ENCODE measurements at regions not wholly inside any gene's neighbourhood (a gene's known extent, or its start where the extent isn't known, plus 50 kb on each side); places are given as distances from the start of the nearest gene placed in this dataset.

DNA sequence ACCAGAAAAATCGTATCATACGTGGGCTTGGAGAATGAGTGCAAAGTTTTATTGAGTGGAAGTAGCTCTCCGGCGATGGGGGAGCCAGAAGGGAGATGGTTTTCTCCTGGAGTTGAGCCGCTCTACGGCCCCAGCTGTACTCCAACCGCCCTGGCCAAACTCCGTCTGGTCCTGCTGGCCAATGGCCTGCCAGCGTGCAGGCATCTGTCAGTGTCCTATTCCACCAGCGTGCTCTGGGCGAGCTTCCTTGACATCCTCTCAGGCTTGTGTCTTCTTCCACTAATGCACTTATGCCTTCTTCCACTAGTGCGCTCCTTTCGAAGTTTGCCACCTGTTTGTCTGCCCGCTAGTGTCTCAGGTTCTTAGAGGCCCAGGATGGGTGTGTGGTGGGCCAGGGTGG, 345.5 kb upstream of the CDH19 start:
- H3K27me3 Mint-ChIP-seq (ENCODE audit: insufficient read depth, unreplicated experiment), result no peaks in the 10 kb centered on the region
- TF ChIP-seq, protein P1, sequence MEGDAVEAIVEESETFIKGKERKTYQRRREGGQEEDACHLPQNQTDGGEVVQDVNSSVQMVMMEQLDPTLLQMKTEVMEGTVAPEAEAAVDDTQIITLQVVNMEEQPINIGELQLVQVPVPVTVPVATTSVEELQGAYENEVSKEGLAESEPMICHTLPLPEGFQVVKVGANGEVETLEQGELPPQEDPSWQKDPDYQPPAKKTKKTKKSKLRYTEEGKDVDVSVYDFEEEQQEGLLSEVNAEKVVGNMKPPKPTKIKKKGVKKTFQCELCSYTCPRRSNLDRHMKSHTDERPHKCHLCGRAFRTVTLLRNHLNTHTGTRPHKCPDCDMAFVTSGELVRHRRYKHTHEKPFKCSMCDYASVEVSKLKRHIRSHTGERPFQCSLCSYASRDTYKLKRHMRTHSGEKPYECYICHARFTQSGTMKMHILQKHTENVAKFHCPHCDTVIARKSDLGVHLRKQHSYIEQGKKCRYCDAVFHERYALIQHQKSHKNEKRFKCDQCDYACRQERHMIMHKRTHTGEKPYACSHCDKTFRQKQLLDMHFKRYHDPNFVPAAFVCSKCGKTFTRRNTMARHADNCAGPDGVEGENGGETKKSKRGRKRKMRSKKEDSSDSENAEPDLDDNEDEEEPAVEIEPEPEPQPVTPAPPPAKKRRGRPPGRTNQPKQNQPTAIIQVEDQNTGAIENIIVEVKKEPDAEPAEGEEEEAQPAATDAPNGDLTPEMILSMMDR (IDR thresholded peaks at IDR 0.05; ENCODE audit: insufficient read depth in 1 of 2, low read depth in 1 of 2, low read length in 1 of 2, severe bottlenecking in 1 of 2, unreplicated experiment in 1 of 2), result no peak
- no peaks in the 10 kb centered on the region for H3K36me3 Mint-ChIP-seq (ENCODE audit: insufficient read depth, unreplicated experiment)
- H3K4me3 Mint-ChIP-seq (ENCODE audit: unreplicated experiment), result no peak overlapping the region
- no peak overlapping the region for H3K4me3 ChIP-seq (ENCODE audit: low read depth, low read length)
- no peaks in the 10 kb centered on the region for H3K9me3 Mint-ChIP-seq (ENCODE audit: unreplicated experiment)
- H3K36me3 ChIP-seq (ENCODE audit: control insufficient read depth, insufficient read depth, low read length), result no peaks in the 10 kb centered on the region
- H3K27me3 ChIP-seq (replicated peaks; ENCODE audit: control insufficient read depth, insufficient read depth, low read length), result no peaks in the 10 kb centered on the region
- no peaks in the 10 kb centered on the region for H3K4me1 Mint-ChIP-seq (ENCODE audit: low read depth, unreplicated experiment)
- H3K27ac Mint-ChIP-seq (ENCODE audit: unreplicated experiment), result no peak overlapping the region
- no peaks in the 10 kb centered on the region for H3K4me1 ChIP-seq
- POLR2A ChIA-PET, result no interaction called here
- no peaks in the 10 kb centered on the region for H3K9me3 ChIP-seq
- CTCF ChIA-PET, result no interaction called here
- intact Hi-C loops (cut with micrococcal nuclease; ENCODE audit: unreplicated experiment), result no loop called here
- no TSS peak for BruUV-seq (replicated peaks)
- no peak for DNase-seq

DNA sequence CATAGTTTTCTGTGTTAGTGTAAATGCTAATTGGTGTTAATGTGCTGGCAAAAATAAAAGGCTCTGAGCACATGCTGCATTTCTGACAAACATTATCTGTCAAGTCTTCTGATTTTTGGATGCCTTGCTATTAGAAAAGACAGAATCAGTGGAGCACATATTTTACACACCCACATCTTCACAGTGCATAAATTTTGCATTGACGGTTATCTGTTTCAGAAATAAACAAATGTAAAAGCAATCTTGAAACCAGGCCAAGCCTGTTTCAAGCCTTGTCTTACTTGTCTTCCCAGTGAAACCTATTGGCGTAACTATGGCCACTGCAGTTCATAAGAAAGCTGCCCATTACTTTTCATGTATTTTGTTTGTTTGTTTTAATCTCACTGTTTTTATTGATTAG, 333.7 kb upstream of the CDH19 start:
- Mint-ChIP-seq H3K4me1 (ENCODE audit: low read depth, unreplicated experiment) (no peaks in the 10 kb centered on the region), H3K4me3 (ENCODE audit: unreplicated experiment) (no peak overlapping the region), H3K27ac (ENCODE audit: unreplicated experiment) (no peak overlapping the region), H3K27me3 (ENCODE audit: insufficient read depth, unreplicated experiment) (no peaks in the 10 kb centered on the region), H3K9me3 (ENCODE audit: unreplicated experiment) (no peaks in the 10 kb centered on the region), H3K36me3 (ENCODE audit: insufficient read depth, unreplicated experiment) (no peaks in the 10 kb centered on the region)
- TF ChIP-seq, protein P1 (IDR thresholded peaks at IDR 0.05; ENCODE audit: insufficient read depth in 1 of 2, low read depth in 1 of 2, low read length in 1 of 2, severe bottlenecking in 1 of 2, unreplicated experiment in 1 of 2), result no peak
- no TSS peak for BruUV-seq (replicated peaks)
- no peak overlapping the region for H3K4me3 ChIP-seq (ENCODE audit: low read depth, low read length)
- ChIA-PET CTCF (no interaction called here), POLR2A (no interaction called here)
- no peaks in the 10 kb centered on the region for H3K36me3 ChIP-seq (ENCODE audit: control insufficient read depth, insufficient read depth, low read length)
- intact Hi-C loops (cut with micrococcal nuclease; ENCODE audit: unreplicated experiment), result no loop called here
- DNase-seq, result no peak
- no peaks in the 10 kb centered on the region for H3K9me3 ChIP-seq
- no peaks in the 10 kb centered on the region for H3K27me3 ChIP-seq (replicated peaks; ENCODE audit: control insufficient read depth, insufficient read depth, low read length)
- H3K4me1 ChIP-seq, result no peaks in the 10 kb centered on the region

DNA sequence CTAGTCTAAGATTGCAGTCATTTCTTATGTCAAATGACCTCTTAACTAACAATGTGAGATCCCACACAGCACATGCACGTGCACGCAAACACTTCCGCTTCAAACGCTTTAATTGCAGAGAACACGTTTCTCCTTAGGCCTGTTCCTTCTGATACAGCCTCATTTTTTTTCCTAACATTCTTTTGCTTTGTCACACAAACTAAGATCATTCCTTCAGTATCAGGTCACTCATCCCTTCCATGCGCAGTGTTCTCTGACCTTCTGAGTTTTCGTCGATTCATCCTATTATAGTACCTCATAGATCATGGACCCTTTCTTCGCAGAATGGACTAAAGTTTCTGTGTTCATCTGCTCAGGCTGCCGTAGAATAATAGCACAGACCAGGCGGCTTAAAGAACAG, 327.1 kb upstream of the CDH19 start:
- no peak overlapping the region for H3K4me3 Mint-ChIP-seq (ENCODE audit: unreplicated experiment)
- no peak overlapping the region for H3K27ac Mint-ChIP-seq (ENCODE audit: unreplicated experiment)
- Histone ChIP-seq H3K4me3 (ENCODE audit: low read depth, low read length) (no peak overlapping the region), H3K9me3 (no peaks in the 10 kb centered on the region), H3K27me3 (replicated peaks; ENCODE audit: control insufficient read depth, insufficient read depth, low read length) (no peaks in the 10 kb centered on the region), H3K36me3 (ENCODE audit: control insufficient read depth, insufficient read depth, low read length) (no peaks in the 10 kb centered on the region), H3K4me1 (no peaks in the 10 kb centered on the region)
- no peaks in the 10 kb centered on the region for H3K27me3 Mint-ChIP-seq (ENCODE audit: insufficient read depth, unreplicated experiment)
- TF ChIP-seq, protein P1 (IDR thresholded peaks at IDR 0.05; ENCODE audit: insufficient read depth in 1 of 2, low read depth in 1 of 2, low read length in 1 of 2, severe bottlenecking in 1 of 2, unreplicated experiment in 1 of 2), result no peak
- no peaks in the 10 kb centered on the region for H3K9me3 Mint-ChIP-seq (ENCODE audit: unreplicated experiment)
- DNase-seq, result no peak
- BruUV-seq (replicated peaks), result no TSS peak
- ChIA-PET CTCF (no interaction called here), POLR2A (no interaction called here)
- no peaks in the 10 kb centered on the region for H3K36me3 Mint-ChIP-seq (ENCODE audit: insufficient read depth, unreplicated experiment)
- H3K4me1 Mint-ChIP-seq (ENCODE audit: low read depth, unreplicated experiment), result no peaks in the 10 kb centered on the region
- intact Hi-C loops (cut with micrococcal nuclease; ENCODE audit: unreplicated experiment), result no loop called here

All from Caco-2 (cell line).